ENCODE measurements at regions not wholly inside any gene's neighbourhood (a gene's known extent, or its start where the extent isn't known, plus 50 kb on each side); places are given as distances from the start of the nearest gene placed in this dataset.
"Not testable (repeated sequence)": the region's sequence is repeated elsewhere in the genome, so short reads cannot be mapped to it uniquely, and the experiment has no call there.

- no peaks in the 10 kb centered on the region for H3K36me3 ChIP-seq
- H3K4me3 ChIP-seq = no peak overlapping the region
- H3K9me3 ChIP-seq = peaks cover 0 to 4% (median 0%) of the 10 kb centered on the region in 4 donors
- no peak for TF ChIP-seq POLR2A (IDR thresholded peaks at IDR 0.05)
- TF ChIP-seq EP300 (IDR thresholded peaks at IDR 0.05) = no peak
- no peak for TF ChIP-seq POLR2AphosphoS5 (IDR thresholded peaks at IDR 0.05)
- TF ChIP-seq CTCF (IDR thresholded peaks at IDR 0.05) = no peak
- H3K27me3 ChIP-seq = no peaks in the 10 kb centered on the region
- no peak for DNase-seq
- H3K27ac ChIP-seq = no peak overlapping the region
- intact Hi-C loops (cut with DNase I; ENCODE audit: low total_unique reads) = no loop called here
- 46 to 65% (median 60%) methylated on average over 1 of the region's 1 CpG for WGBS, 5 donors
- no peaks in the 10 kb centered on the region for H3K4me1 ChIP-seq
Observed at GRCh38 chr5:18461766-18462165, 827.5 kb downstream of the TAF11L14 start.

DNA sequence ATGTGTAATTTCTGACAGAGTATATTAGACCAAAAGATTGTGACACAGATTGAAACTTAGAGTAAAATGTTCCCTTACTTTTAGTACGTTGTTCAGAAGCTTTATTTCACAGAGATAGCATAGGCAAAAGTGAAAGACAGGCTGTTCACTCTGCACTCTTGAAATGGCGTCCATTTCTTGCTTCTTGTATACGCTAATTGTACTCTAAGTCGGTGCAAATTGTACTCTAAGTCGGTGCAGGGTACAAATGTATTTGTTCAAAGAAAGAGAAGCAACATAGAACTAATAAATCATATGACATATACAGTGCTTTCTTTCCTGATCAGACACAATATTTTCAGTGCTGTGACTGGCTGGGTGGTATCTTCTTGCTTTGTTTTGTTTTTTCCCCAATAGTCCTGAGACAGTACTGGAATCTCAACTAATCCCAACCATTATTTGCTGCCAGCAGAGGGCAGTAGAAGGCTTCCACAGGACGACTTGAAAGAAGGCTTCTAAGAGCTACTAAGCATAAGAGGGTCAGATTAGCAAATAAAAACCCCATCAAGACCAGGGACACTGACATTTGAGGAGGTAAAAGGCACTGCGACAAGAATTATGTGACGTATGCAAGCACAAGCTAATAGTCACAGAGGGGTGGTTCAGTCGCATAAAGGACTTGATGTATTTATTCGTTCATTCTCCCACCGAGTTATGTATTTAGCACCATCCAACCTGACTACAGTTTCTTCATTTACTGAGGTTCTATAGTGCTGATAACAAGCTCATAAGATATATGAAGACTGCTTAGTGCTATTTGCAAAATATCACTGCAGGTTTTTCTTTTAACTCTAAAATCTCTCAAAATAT, 831.8 kb downstream of the TAF11L14 start:
- Histone ChIP-seq H3K27ac (no peak overlapping the region), H3K9me3 (no peaks in the 10 kb centered on the region), H3K36me3 (no peaks in the 10 kb centered on the region), H3K27me3 (no peaks in the 10 kb centered on the region), H3K4me1 (no peaks in the 10 kb centered on the region), H3K4me3 (no peak overlapping the region)
- 58 to 67% (median 60%) methylated on average over 11 of the region's 11 CpGs for WGBS, 5 donors
- TF ChIP-seq POLR2AphosphoS5 (IDR thresholded peaks at IDR 0.05) (no peak), CTCF (IDR thresholded peaks at IDR 0.05) (peak in 4 of 7 experiments; percentile 21 to 44 (median 38)), EP300 (IDR thresholded peaks at IDR 0.05) (no peak), POLR2A (IDR thresholded peaks at IDR 0.05) (no peak)
- intact Hi-C loops (cut with DNase I; ENCODE audit: low total_unique reads) = no loop called here
- DNase-seq = peak; percentile 5 to 49

- intact Hi-C loops (cut with DNase I; ENCODE audit: low total_unique reads) = no loop called here
- 22 to 47% (median 27%) methylated on average over 1 of the region's 1 CpG for WGBS, 5 donors
- H3K27ac ChIP-seq = no peak overlapping the region
- no peak overlapping the region for H3K4me3 ChIP-seq
- H3K27me3 ChIP-seq = no peaks in the 10 kb centered on the region
- no peak for DNase-seq
- H3K36me3 ChIP-seq = no peaks in the 10 kb centered on the region
- no peaks in the 10 kb centered on the region for H3K4me1 ChIP-seq
- H3K9me3 ChIP-seq = peaks cover 0 to 3% (median 0%) of the 10 kb centered on the region in 4 donors
- TF ChIP-seq POLR2AphosphoS5 (IDR thresholded peaks at IDR 0.05) (no peak), EP300 (IDR thresholded peaks at IDR 0.05) (no peak)
Observed at GRCh38 chr5:18466731-18467130, 832.5 kb downstream of the TAF11L14 start.

- H3K4me1 ChIP-seq; DNase-seq; H3K27ac ChIP-seq; H3K9me3 ChIP-seq; H3K4me3 ChIP-seq; H3K36me3 ChIP-seq; intact Hi-C loops (cut with DNase I; ENCODE audit: low total_unique reads); H3K27me3 ChIP-seq: not testable (repeated sequence)
- WGBS, 5 donors = 87 to 95% (median 93%) methylated on average over 13 to 15 of the region's 15 CpGs
Observed at GRCh38 chr5:18471791-18472190, 837.5 kb downstream of the TAF11L14 start.

- Histone ChIP-seq H3K4me1 (no peaks in the 10 kb centered on the region), H3K27me3 (no peaks in the 10 kb centered on the region), H3K9me3 (no peaks in the 10 kb centered on the region), H3K4me3 (no peak overlapping the region), H3K36me3 (no peaks in the 10 kb centered on the region), H3K27ac (no peak overlapping the region)
- TF ChIP-seq POLR2AphosphoS5 (IDR thresholded peaks at IDR 0.05) = no peak
- no peak for TF ChIP-seq POLR2A (IDR thresholded peaks at IDR 0.05)
- no peak for TF ChIP-seq EP300 (IDR thresholded peaks at IDR 0.05)
- TF ChIP-seq CTCF (IDR thresholded peaks at IDR 0.05) = no peak
- no peak for DNase-seq
- WGBS, 5 donors = 44 to 74% (median 51%) methylated on average over 3 of the region's 3 CpGs
- intact Hi-C loops (cut with DNase I; ENCODE audit: low total_unique reads) = no loop called here
Observed at GRCh38 chr5:18483451-18483850, 849.2 kb downstream of the TAF11L14 start.
